GM04504 (cell line): ENCODE measurements at regions not wholly inside any gene's neighbourhood (a gene's known extent, or its start where the extent isn't known, plus 50 kb on each side); places are given as distances from the start of the nearest gene placed in this dataset.
"Not testable (repeated sequence)": the region's sequence is repeated elsewhere in the genome, so short reads cannot be mapped to it uniquely, and the experiment has no call there.

Source experiments
- DNase-seq: peaks from one replicate; pipeline ENCODE4 v3.0.0-alpha.2; 2012; ENCODE audit warnings: low read depth

- DNase-seq: not testable (repeated sequence)
Measured at GRCh38 chr1:109857702-109858101, 52.9 kb upstream of the CSF1 start.

GRCh38 chr1:109855986-109856385 is 54.7 kb upstream of the CSF1 start:
- DNase-seq: not testable (repeated sequence)

- DNase-seq: not testable (repeated sequence)
Measured at GRCh38 chr1:109853972-109854371, 56.7 kb upstream of the CSF1 start.

GRCh38 chr1:109852221-109853015 is 58.2 kb upstream of the CSF1 start:
- DNase-seq: not testable (repeated sequence)

GRCh38 chr1:109850827-109851226 is 59.8 kb upstream of the CSF1 start:
- DNase-seq: no peak

- DNase-seq: no peak
Measured at GRCh38 chr1:109850194-109850593, 60.5 kb upstream of the CSF1 start.

- no peak for DNase-seq
Measured at GRCh38 chr1:109849655-109850054, 61.0 kb upstream of the CSF1 start.

- no peak for DNase-seq
Measured at GRCh38 chr1:109847251-109847650, 63.4 kb upstream of the CSF1 start.

- DNase-seq: no peak
Measured at GRCh38 chr1:109846846-109847245, 63.8 kb upstream of the CSF1 start.

- no peak for DNase-seq
Measured at GRCh38 chr1:109846162-109846561, 64.5 kb upstream of the CSF1 start.

- DNase-seq: no peak
Measured at GRCh38 chr1:109845658-109846057, 65.0 kb upstream of the CSF1 start.

- no peak for DNase-seq
Measured at GRCh38 chr1:109844609-109845008, 66.0 kb upstream of the CSF1 start.

- DNase-seq: no peak
Measured at GRCh38 chr1:109840011-109840629, 70.5 kb upstream of the CSF1 start.

GRCh38 chr1:109839276-109839675 is 71.4 kb upstream of the CSF1 start:
- DNase-seq: not testable (repeated sequence)

- DNase-seq: no peak
Measured at GRCh38 chr1:109838838-109839240, 71.8 kb upstream of the CSF1 start.

GRCh38 chr1:109837852-109838570 is 72.6 kb upstream of the CSF1 start:
- DNase-seq: no peak

GRCh38 chr1:109835645-109836044 is 71.9 kb upstream of the EPS8L3 start:
- not testable (repeated sequence) for DNase-seq

GRCh38 chr1:109834951-109835350 is 71.2 kb upstream of the EPS8L3 start:
- no peak for DNase-seq

GRCh38 chr1:109832945-109833344 is 69.2 kb upstream of the EPS8L3 start:
- DNase-seq: no peak

- DNase-seq: no peak
Measured at GRCh38 chr1:109828756-109829505, 65.2 kb upstream of the EPS8L3 start.

- DNase-seq: no peak
Measured at GRCh38 chr1:109827986-109828385, 64.3 kb upstream of the EPS8L3 start.

GRCh38 chr1:109827466-109827865 is 63.7 kb upstream of the EPS8L3 start:
- no peak for DNase-seq
